Adipocyte (in vitro differentiated cells): ENCODE measurements at regions not wholly inside any gene's neighbourhood (a gene's known extent, or its start where the extent isn't known, plus 50 kb on each side); places are given as distances from the start of the nearest gene placed in this dataset.

Experiments
- DNase-seq: peaks from one replicate; pipeline ENCODE4 v3.0.0-alpha.2; 2015; ENCODE audit warnings: low read depth
- H3K27me3 ChIP-seq: replicated peaks from 2 replicates; pipeline ENCODE4 v1.7.0; 2013; ENCODE audit warnings: mild to moderate bottlenecking, low read length, moderate library complexity; ENCODE audit not compliant: control insufficient read depth, insufficient read depth
- H3K36me3 ChIP-seq: 2 replicates; pipeline ENCODE4 v1.7.0; 2013; ENCODE audit warnings: low read length, mild to moderate bottlenecking, moderate library complexity; ENCODE audit not compliant: control insufficient read depth, insufficient read depth, severe bottlenecking
- H3K4me1 ChIP-seq: 2 replicates; pipeline ENCODE4 v1.7.0; 2013; ENCODE audit warnings: mild to moderate bottlenecking, low read length, moderate library complexity; ENCODE audit not compliant: control insufficient read depth, insufficient read depth
- H3K4me3 ChIP-seq: 2 replicates; pipeline ENCODE4 v1.7.0; 2013; ENCODE audit warnings: mild to moderate bottlenecking, low read length, moderate library complexity
- H3K9ac ChIP-seq: 2 replicates; pipeline ENCODE4 v1.7.0; 2013; ENCODE audit warnings: mild to moderate bottlenecking, low read length, moderate library complexity
- H3K9me3 ChIP-seq: 2 replicates; pipeline ENCODE4 v1.7.0; 2013; ENCODE audit warnings: mild to moderate bottlenecking, low read length, moderate library complexity; ENCODE audit not compliant: control insufficient read depth

- DNase-seq, result no peak
- Histone ChIP-seq H3K4me3 (no peak overlapping the region), H3K36me3 (no peaks in the 10 kb centered on the region), H3K9ac (no peak overlapping the region), H3K27me3 (peaks cover 5% of the 10 kb centered on the region), H3K9me3 (no peaks in the 10 kb centered on the region), H3K4me1 (peaks cover 6% of the 10 kb centered on the region)
Observed at GRCh38 chr7:81926-82756, 110.2 kb upstream of the FAM20C start.

DNA sequence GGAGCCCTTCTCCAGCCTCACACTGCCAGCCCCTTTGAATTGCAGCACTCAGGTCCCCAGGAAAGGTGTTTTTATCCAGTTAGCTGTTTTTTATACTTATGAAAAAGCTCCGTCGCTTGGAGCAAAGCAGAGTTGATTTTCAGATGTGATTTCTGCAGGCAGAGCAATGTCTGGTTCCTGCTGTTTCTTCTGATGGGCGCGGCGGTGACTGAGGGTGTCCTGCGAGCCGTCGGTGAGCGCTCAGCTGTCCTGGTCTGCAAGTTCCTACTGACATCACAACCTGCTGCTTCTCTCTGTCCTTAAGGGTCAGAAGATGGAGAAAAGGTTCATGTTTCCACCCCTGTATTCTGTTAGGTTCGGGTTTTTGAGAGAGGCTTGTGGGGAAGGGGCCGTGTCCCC is 109.6 kb upstream of the FAM20C start:
- no peak for DNase-seq
- H3K9ac ChIP-seq, result no peak overlapping the region
- H3K4me1 ChIP-seq, result peaks cover 6% of the 10 kb centered on the region
- no peak overlapping the region for H3K4me3 ChIP-seq
- peaks cover 5% of the 10 kb centered on the region for H3K27me3 ChIP-seq
- H3K9me3 ChIP-seq, result no peaks in the 10 kb centered on the region
- no peaks in the 10 kb centered on the region for H3K36me3 ChIP-seq

GRCh38 chr7:83441-83840 is 108.9 kb upstream of the FAM20C start:
- Histone ChIP-seq H3K4me3 (no peak overlapping the region), H3K4me1 (peaks cover 11% of the 10 kb centered on the region), H3K9me3 (no peaks in the 10 kb centered on the region), H3K9ac (no peak overlapping the region), H3K27me3 (peaks cover 5% of the 10 kb centered on the region), H3K36me3 (no peaks in the 10 kb centered on the region)
- no peak for DNase-seq

DNA sequence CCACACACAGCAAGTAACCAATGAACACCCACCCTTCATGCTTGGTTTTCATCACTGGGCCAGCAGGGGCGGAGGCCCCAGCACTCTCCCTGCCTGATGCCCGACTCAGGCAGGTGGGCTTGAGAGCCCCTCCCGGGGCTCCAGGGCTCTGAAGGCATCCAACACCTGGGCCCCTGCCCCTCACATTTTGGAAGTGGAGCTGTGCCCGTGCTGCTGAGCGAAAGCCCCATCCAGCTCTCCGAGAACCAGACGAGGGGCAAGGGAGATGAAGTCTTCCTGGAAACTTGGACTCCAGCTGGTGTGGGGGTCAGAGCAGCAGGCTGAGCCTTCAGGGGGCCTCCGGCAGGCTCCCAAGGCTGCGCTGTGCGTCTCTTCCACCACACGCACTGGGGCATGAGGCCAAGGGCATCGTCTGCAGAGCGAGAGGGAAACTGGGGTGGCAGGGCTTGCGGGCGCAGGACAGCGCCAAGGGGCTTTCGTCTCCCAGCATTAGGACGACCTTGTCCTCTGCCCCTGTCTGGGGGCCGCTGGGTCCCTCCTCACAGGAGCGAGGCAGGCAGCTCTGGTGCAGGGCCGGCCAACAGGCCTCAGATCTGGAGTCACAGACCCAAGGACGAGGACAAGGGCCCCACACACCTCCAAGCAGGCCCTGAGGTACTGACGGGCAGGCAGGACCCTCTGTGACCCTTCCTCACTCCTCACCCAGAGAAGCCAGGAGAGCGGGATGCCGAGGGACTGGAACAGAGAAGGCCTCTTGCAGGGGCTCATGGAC is 108.3 kb upstream of the FAM20C start:
- H3K9ac ChIP-seq, result no peak overlapping the region
- DNase-seq, result no peak

GRCh38 chr7:84633-85020 is 107.7 kb upstream of the FAM20C start:
- no peak for DNase-seq
- peaks cover 5% of the 10 kb centered on the region for H3K27me3 ChIP-seq
- H3K9ac ChIP-seq, result no peak overlapping the region
- no peaks in the 10 kb centered on the region for H3K36me3 ChIP-seq
- no peak overlapping the region for H3K4me3 ChIP-seq
- H3K9me3 ChIP-seq, result no peaks in the 10 kb centered on the region
- peaks cover 22% of the 10 kb centered on the region for H3K4me1 ChIP-seq

More for the DNA sequence above, 108.3 kb upstream of the FAM20C start:
- Histone ChIP-seq H3K36me3 (no peaks in the 10 kb centered on the region), H3K4me1 (peaks cover 17% of the 10 kb centered on the region), H3K27me3 (peaks cover 5% of the 10 kb centered on the region), H3K9me3 (no peaks in the 10 kb centered on the region), H3K4me3 (no peak overlapping the region)

GRCh38 chr7:85074-85882 is 107.1 kb upstream of the FAM20C start:
- Histone ChIP-seq H3K36me3 (no peaks in the 10 kb centered on the region), H3K9me3 (no peaks in the 10 kb centered on the region), H3K27me3 (peaks cover 5% of the 10 kb centered on the region), H3K9ac (no peak overlapping the region), H3K4me3 (no peak overlapping the region), H3K4me1 (peaks cover 29% of the 10 kb centered on the region)
- DNase-seq, result peak; percentile 29

GRCh38 chr7:85883-86515 is 106.4 kb upstream of the FAM20C start:
- peaks cover 36% of the 10 kb centered on the region for H3K4me1 ChIP-seq
- H3K4me3 ChIP-seq, result no peak overlapping the region
- peaks cover 2% of the 10 kb centered on the region for H3K27me3 ChIP-seq
- no peak overlapping the region for H3K9ac ChIP-seq
- no peaks in the 10 kb centered on the region for H3K9me3 ChIP-seq
- no peak for DNase-seq
- H3K36me3 ChIP-seq, result no peaks in the 10 kb centered on the region

GRCh38 chr7:86629-87028 is 105.7 kb upstream of the FAM20C start:
- Histone ChIP-seq H3K36me3 (no peaks in the 10 kb centered on the region), H3K9me3 (no peaks in the 10 kb centered on the region), H3K27me3 (no peaks in the 10 kb centered on the region), H3K4me3 (no peak overlapping the region), H3K4me1 (peaks cover 39% of the 10 kb centered on the region), H3K9ac (no peak overlapping the region)
- no peak for DNase-seq

GRCh38 chr7:87047-87446 is 105.3 kb upstream of the FAM20C start:
- H3K9me3 ChIP-seq, result no peaks in the 10 kb centered on the region
- no peaks in the 10 kb centered on the region for H3K36me3 ChIP-seq
- no peak for DNase-seq
- peaks cover 39% of the 10 kb centered on the region for H3K4me1 ChIP-seq
- no peaks in the 10 kb centered on the region for H3K27me3 ChIP-seq
- no peak overlapping the region for H3K9ac ChIP-seq
- no peak overlapping the region for H3K4me3 ChIP-seq

GRCh38 chr7:87671-88070 is 104.7 kb upstream of the FAM20C start:
- no peaks in the 10 kb centered on the region for H3K27me3 ChIP-seq
- peaks cover 39% of the 10 kb centered on the region for H3K4me1 ChIP-seq
- H3K4me3 ChIP-seq, result no peak overlapping the region
- DNase-seq, result no peak
- no peaks in the 10 kb centered on the region for H3K9me3 ChIP-seq
- H3K36me3 ChIP-seq, result no peaks in the 10 kb centered on the region
- H3K9ac ChIP-seq, result no peak overlapping the region
